Activated B cell treated with CpG ODN at 0.5 μM for 24 hours (primary cell): ENCODE measurements at regions not wholly inside any gene's neighbourhood (a gene's known extent, or its start where the extent isn't known, plus 50 kb on each side); places are given as distances from the start of the nearest gene placed in this dataset.

Source experiments
- ATAC-seq: fragments of 200-7000 bp; cut with Tn5 transposase; one replicate; pipeline ENCODE4 v1.10.0; 2021; ENCODE audit warnings: low read depth, mild to moderate bottlenecking, moderate library complexity
- CTCF ChIA-PET: fragments of 350-600 bp; sonication (Branson Sonifier 250); formaldehyde crosslinking; loops from one replicate; lab custom pipeline; 2021; ENCODE audit warnings: antibody characterized with exemption; lab: Charles Lee
- POLR2A ChIA-PET: fragments of 350-600 bp; sonication (Branson Sonifier 250); formaldehyde crosslinking; loops from one replicate; lab custom pipeline; 2021; ENCODE audit warnings: antibody characterized with exemption; lab: Charles Lee
- DNase-seq: peaks from one replicate; pipeline ENCODE4 v3.0.0; 2022
- H3K27ac Mint-ChIP-seq: one replicate; pipeline ENCODE4 v1.8.0; 2020; ENCODE audit warnings: mixed read lengths
- H3K27me3 Mint-ChIP-seq: one replicate; pipeline ENCODE4 v1.8.0; 2021; ENCODE audit warnings: mixed read lengths
- H3K36me3 Mint-ChIP-seq: one replicate; pipeline ENCODE4 v1.8.0; 2021; ENCODE audit warnings: low read depth, mixed read lengths
- H3K4me1 Mint-ChIP-seq: one replicate; pipeline ENCODE4 v1.8.0; 2021; ENCODE audit warnings: mixed read lengths
- H3K4me3 Mint-ChIP-seq: one replicate; pipeline ENCODE4 v1.8.0; 2020; ENCODE audit warnings: mild to moderate bottlenecking, mixed read lengths
- H3K9me3 Mint-ChIP-seq: one replicate; pipeline ENCODE4 v1.8.0; 2020; ENCODE audit warnings: mixed read lengths
- intact Hi-C: fragments of 100-400 bp; cut with micrococcal nuclease; formaldehyde crosslinking; loops from one replicate; pipeline ENCODE4 v1.15.1; 2024
- TF ChIP-seq, protein P1 (sequence below): fragments of 200-600 bp; IDR thresholded peaks from one replicate; pipeline ENCODE4 v1.8.0; 2022; ENCODE audit warnings: antibody characterized with exemption, mild to moderate bottlenecking

DNA sequence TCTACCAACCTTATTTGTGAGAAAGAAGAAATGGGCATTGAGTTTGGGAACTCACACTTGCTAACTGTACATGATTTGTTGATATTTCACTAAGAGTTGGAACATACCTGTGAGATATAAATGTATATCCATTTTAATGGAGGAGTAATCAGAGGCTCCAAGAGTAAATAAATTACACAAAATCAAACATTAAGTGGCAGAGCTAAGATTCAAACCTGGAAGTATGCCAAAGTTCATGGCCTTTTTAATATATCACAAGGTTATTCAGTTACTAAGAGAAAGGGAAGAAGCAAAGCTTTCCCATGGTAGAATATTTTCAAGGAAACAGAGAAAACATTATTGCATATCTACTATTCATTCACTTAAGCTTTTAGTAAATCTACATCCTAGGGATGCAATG, 1641.1 kb downstream of the FAM181B start:
- DNase-seq (no peak), ATAC-seq (no peak)
- no peaks in the 10 kb centered on the region for H3K36me3 Mint-ChIP-seq
- no peak overlapping the region for H3K4me3 Mint-ChIP-seq
- H3K27ac Mint-ChIP-seq: no peak overlapping the region
- H3K4me1 Mint-ChIP-seq: no peaks in the 10 kb centered on the region
- ChIA-PET CTCF (no interaction called here), POLR2A (no interaction called here)
- H3K27me3 Mint-ChIP-seq: no peaks in the 10 kb centered on the region
- TF ChIP-seq, protein P1, sequence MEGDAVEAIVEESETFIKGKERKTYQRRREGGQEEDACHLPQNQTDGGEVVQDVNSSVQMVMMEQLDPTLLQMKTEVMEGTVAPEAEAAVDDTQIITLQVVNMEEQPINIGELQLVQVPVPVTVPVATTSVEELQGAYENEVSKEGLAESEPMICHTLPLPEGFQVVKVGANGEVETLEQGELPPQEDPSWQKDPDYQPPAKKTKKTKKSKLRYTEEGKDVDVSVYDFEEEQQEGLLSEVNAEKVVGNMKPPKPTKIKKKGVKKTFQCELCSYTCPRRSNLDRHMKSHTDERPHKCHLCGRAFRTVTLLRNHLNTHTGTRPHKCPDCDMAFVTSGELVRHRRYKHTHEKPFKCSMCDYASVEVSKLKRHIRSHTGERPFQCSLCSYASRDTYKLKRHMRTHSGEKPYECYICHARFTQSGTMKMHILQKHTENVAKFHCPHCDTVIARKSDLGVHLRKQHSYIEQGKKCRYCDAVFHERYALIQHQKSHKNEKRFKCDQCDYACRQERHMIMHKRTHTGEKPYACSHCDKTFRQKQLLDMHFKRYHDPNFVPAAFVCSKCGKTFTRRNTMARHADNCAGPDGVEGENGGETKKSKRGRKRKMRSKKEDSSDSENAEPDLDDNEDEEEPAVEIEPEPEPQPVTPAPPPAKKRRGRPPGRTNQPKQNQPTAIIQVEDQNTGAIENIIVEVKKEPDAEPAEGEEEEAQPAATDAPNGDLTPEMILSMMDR: no peak
- intact Hi-C loops: no loop called here
- H3K9me3 Mint-ChIP-seq: peaks cover 5% of the 10 kb centered on the region

DNA sequence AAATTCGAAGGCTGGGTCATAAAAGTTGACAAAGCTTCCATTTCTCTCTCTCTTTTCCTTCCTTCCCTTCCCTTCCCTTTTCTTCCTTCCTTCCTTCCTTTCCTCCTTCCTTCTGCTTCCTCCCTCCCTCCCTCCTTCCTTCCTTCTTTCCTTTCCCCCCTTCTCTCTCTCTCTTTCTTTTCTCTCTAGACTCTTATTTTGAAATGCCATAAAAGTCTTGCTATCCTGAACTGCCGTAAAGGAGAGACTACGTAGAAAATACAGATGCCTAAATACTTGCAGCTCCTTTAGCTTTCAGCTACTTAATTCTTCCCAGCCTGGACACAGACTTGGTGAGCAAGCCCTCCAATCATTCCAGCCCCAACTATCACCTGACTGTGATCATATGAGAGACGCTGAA, 1644.4 kb downstream of the FAM181B start:
- Mint-ChIP-seq H3K27me3 (no peaks in the 10 kb centered on the region), H3K27ac (no peak overlapping the region), H3K36me3 (no peaks in the 10 kb centered on the region), H3K4me3 (no peak overlapping the region), H3K9me3 (peaks cover 2% of the 10 kb centered on the region), H3K4me1 (no peaks in the 10 kb centered on the region)
- ChIA-PET CTCF (no interaction called here), POLR2A (no interaction called here)
- TF ChIP-seq, protein P1: no peak
- DNase-seq (no peak), ATAC-seq (no peak)
- intact Hi-C loops: no loop called here

DNA sequence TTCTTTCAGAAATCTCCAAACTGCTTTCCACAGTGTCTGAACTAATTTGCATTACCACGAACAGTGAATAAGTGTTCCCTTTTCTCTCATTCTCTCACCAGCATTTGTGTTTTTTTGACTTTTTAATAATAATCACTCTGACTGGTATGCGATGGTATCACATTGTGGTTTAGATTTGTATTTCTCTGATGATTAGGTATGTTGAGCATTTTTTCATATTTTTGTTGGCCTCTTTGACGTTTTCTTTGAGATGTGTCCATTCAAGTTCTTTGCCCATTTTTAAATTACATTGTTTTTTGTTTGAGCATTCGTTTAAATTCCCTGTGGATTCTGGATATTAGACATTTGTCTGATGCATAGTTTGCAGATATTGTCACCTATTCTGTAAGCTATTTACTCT, 1639.6 kb upstream of the TENM4 start:
- CTCF ChIA-PET: no interaction called here

DNA sequence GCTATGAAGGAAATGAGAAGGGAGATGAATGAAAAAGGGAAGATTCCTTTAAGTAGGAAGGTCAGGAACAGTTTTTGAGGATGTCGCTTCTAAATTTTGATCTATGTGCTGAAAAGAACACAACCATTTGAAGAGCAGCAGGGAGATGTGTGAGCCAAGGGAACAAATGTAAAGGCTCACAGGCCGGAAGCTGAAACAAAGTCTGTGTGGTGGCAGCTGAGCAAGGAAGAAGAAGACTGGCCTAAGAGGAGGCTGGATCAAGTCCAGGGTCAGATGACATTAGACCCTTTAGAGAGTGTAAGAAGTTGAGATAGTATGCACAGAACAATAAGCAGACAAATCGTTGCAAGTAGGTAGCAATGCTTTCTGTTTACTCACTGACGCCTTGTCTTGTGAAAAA, 1631.4 kb upstream of the TENM4 start:
- Mint-ChIP-seq H3K4me3 (no peak overlapping the region), H3K27ac (no peak overlapping the region), H3K36me3 (no peaks in the 10 kb centered on the region), H3K9me3 (no peaks in the 10 kb centered on the region), H3K4me1 (no peaks in the 10 kb centered on the region), H3K27me3 (no peaks in the 10 kb centered on the region)
- intact Hi-C loops: no loop called here
- ATAC-seq: no peak
- POLR2A ChIA-PET: no interaction called here
- TF ChIP-seq, protein P1: no peak
- DNase-seq: no peak
- CTCF ChIA-PET: no interaction called here

More for the DNA sequence above, 1639.6 kb upstream of the TENM4 start:
- Mint-ChIP-seq H3K27ac (no peak overlapping the region), H3K36me3 (no peaks in the 10 kb centered on the region), H3K4me3 (no peak overlapping the region), H3K4me1 (no peaks in the 10 kb centered on the region), H3K9me3 (peaks cover 5% of the 10 kb centered on the region), H3K27me3 (no peaks in the 10 kb centered on the region)
- intact Hi-C loops: no loop called here
- POLR2A ChIA-PET: no interaction called here
- no peak for DNase-seq
- TF ChIP-seq, protein P1: no peak
- ATAC-seq: no peak

DNA sequence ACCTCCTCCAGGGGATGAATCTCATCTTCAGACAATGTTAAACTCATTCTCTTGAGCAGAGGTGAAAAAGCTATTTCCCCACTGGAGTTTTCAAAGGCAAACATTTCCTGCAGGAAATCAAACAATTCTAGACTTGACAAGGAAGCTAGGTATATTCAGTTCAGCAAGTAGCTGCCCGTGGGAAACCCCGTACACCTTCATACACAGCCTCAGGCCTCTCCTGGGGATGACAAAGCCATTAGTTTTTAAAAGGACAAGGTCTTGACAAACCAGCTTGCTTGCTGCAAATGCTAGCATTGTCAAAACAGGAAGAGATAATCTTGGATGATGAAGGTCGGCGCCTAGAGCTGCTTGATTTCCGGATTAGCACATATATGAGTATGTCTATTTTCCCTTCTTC, 1630.8 kb upstream of the TENM4 start:
- Mint-ChIP-seq H3K27ac (no peak overlapping the region), H3K27me3 (no peaks in the 10 kb centered on the region), H3K4me3 (no peak overlapping the region), H3K4me1 (no peaks in the 10 kb centered on the region), H3K9me3 (no peaks in the 10 kb centered on the region), H3K36me3 (no peaks in the 10 kb centered on the region)
- CTCF ChIA-PET: no interaction called here
- intact Hi-C loops: no loop called here
- POLR2A ChIA-PET: no interaction called here
- ATAC-seq (no peak), DNase-seq (no peak)
- TF ChIP-seq, protein P1: no peak
